GM18861 (cell line): ENCODE measurements at regions not wholly inside any gene's neighbourhood (a gene's known extent, or its start where the extent isn't known, plus 50 kb on each side); places are given as distances from the start of the nearest gene placed in this dataset.

Experiments
- ATAC-seq: cut with Tn5 transposase; IDR thresholded peaks from one replicate; pipeline ENCODE4 v1.9.1; 2021; ENCODE audit not compliant: unreplicated experiment

GRCh38 chr5:103464835-103465484 is 97.6 kb downstream of the NUDT12 start:
- ATAC-seq: no peak

GRCh38 chr5:103463261-103463660 is 99.3 kb downstream of the NUDT12 start:
- ATAC-seq: no peak

DNA sequence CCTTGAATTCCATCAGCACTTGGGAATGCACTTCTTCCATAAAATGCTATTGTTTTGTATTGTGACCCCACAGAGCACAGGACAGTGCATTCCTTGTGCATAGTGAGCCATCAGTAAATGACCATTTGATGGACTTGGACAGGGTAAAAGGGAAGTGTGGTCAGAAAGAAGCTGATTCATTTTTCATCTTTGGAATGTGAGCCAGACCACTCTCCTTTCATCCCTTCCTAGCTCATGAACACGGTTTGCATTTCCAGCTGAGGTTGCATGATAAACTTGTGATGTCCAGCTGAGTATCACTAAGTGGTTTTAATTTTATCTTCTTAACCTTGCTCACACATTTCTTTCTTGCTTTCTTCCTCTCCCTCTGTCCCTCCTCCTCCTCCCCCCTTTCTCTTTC is 101.3 kb downstream of the NUDT12 start:
- no peak for ATAC-seq

DNA sequence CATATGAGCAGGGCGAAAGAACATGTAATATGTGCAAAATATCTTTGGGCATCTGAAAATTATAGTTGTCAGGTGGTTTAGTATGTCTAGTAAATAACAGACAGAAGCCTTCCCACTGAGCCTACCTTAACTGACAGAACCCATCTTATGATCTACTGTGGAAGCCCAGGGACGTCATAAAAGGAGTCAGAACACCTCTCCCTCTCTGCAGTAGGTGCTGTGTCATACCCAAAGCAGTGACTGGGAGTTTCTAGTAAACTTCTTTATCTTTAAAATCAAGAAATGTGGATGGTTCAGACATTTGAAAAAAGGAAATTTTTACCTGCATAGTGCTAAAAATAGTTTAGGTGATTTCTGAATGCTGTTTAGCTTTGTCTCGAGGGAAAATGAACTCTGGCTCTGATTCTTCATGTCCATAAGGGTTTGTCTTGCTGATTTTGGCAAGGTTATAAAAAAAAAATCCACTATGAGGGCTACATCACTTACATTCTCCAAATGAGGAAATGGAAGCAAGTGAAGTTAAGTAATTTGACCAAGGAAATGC is 104.0 kb downstream of the NUDT12 start:
- no peak for ATAC-seq

DNA sequence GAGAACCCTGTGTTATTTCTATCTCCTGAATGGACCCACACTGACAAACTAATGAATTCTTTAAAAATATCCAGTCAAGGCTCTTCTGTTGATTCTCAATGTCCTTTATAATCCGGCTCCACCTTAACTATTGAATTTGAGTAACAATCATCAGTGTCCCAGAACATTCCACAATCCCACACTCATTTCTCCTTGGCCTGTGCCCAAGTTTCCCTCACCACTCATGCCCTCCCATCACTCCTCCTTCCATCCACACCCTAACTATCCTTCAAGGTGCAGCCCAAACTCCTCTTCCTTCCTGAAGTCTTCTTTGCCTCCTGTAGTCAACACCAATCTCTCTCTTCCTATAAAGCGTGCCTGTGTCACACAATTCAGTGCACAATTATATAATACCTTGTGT is 106.1 kb downstream of the NUDT12 start:
- no peak for ATAC-seq

GRCh38 chr5:103455796-103456195 is 106.8 kb downstream of the NUDT12 start:
- ATAC-seq: no peak

DNA sequence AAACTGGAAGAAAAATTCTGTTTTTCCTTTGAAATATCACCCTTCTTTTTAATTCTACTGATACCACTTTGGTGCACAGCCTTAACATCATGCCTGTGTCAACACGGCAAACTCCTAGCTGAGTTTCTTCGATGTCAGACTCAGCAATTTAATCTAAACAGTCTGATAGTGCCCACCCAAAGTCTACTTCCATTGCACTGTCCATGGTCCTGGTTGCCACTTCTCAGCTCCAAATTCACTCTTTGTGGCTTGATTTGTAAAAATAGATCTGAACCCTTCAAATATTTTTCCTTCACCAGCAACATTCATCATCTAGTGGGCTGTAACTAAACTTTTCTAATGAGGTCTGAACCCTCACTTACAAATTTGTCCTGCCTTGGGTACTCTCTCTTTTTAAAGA is 107.8 kb downstream of the NUDT12 start:
- ATAC-seq: no peak

GRCh38 chr5:103452666-103453065 is 109.9 kb downstream of the NUDT12 start:
- ATAC-seq: no peak

DNA sequence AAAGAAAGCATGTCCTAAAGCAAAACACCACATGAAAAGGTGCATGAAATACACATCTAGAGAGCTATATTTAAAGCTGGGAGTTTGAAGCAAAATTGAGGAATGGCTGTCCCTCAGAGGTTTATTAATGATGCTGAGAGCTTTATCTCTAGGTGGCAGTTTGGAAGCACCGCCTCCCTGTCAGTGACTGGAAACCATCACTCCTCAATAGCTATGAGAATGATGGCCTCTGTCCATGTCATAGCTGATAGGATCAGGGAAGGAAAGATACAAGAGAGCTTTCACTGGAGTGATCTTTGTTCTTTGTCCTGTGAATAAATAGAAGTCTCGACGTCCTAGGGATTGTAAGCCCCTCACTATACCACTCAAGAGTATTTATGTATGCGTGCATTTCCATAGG is 110.5 kb downstream of the NUDT12 start:
- ATAC-seq: no peak

GRCh38 chr5:103451261-103451660 is 111.3 kb downstream of the NUDT12 start:
- no peak for ATAC-seq

- ATAC-seq: no peak
These were observed 112.1 kb downstream of the NUDT12 start for GRCh38 chr5:103450333-103451061.

- no peak for ATAC-seq
These were observed 115.8 kb downstream of the NUDT12 start for GRCh38 chr5:103446813-103447212.

DNA sequence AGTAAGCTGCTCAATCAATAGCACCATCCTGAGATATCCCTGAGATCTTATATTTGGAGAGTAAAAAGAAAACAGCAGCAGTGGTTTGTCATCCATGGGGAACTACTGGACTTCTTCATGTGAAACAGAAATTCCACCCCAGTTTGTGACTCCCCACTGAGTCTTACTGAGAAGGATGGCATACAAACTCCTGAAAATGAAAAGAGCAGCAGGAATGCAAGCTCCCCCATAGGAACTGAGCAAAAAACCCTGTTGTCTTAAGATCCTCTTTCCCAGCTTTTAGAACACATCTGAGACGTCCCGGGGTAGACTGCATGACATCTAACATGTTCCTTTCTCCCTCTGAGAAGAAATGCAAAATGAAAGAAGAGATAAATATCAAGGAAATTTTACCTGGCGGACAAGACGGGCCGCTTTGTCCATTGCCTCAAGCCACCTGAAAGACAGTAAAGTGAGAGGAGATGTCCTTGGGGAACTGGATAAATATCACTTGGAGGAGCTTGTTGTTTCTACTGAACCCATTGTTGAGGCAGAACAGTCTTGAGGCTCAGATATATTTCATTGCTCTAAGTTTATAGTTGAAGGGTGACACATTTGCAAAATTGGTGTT is 117.1 kb downstream of the NUDT12 start:
- no peak for ATAC-seq

GRCh38 chr5:103444333-103445038 is 118.1 kb downstream of the NUDT12 start:
- ATAC-seq: no peak

DNA sequence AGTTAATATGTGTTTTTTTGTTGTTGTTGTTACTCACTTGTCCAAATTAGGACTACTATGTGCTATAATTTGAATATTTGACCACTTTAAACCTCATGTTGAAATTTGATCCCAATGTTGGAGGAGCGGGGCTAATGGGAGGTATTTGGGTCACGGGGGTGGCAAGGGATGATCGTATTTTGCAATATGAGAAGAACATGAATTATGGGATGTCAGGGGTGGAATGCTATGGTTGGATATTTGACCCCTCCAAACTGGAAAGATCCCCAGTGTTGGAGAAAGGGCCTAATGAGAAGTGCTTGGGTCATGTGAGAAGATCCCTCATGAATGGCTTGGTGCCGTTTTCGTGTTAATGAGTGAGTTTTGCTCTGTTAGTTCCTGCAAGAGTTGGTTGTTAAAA is 119.8 kb downstream of the NUDT12 start:
- ATAC-seq: no peak

DNA sequence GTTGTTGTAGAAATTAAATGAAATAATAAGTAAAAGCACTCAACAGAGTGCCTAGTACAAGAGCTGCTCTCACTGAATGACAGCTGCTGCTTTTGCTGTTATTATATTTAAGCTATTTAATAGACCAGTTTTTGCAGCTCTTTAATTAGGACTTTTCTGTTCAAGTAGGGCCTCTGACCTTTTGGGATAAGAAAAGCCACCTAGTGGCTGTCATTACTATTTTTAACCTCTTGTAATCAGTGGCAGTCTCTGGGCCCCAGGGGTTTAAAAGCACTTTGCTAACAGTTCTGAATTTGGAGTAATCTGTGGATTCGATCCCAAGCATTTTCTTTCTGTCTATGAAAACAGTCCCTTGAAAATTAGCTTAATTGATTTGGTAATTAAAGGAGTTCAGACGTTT is 121.1 kb downstream of the NUDT12 start:
- no peak for ATAC-seq

DNA sequence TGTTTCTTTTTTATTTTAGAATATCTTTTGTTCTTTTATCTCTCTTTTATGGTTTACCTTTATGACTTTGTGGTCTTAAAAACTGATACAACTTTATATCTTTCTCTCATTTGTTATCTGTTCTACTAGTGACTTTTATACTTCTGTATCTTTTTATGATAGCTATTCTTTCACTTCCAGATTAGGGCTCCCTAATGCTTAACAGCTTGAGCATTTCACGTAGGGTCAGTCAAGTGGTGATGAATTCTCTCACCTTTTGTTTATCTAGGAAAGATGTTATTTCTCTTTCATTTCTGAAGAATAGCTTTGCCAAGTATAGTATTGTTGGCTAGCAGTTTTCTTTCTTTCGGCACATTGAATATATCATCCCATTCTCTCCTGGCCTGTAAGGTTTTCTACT is 123.6 kb downstream of the NUDT12 start:
- ATAC-seq: no peak

- ATAC-seq: no peak
These were observed 125.9 kb downstream of the NUDT12 start for GRCh38 chr5:103436656-103437055.

DNA sequence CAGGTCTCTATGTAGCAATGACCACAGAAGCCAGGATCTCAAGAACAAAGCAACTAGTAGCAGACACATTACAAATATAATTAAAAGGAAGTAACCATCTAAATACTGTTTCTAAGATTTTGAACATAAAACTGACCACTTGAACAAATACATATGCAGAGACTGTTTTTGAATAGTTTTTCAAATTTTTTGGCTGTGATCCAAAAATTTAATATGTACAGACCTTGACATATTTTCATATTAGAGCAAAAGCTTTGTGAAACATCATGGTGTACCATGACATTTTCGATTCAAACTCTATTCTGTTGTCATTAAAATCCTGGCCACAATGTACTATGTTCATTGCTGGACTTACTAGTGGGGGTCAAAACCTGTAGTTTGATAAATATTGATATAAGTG is 126.5 kb downstream of the NUDT12 start:
- ATAC-seq: no peak

DNA sequence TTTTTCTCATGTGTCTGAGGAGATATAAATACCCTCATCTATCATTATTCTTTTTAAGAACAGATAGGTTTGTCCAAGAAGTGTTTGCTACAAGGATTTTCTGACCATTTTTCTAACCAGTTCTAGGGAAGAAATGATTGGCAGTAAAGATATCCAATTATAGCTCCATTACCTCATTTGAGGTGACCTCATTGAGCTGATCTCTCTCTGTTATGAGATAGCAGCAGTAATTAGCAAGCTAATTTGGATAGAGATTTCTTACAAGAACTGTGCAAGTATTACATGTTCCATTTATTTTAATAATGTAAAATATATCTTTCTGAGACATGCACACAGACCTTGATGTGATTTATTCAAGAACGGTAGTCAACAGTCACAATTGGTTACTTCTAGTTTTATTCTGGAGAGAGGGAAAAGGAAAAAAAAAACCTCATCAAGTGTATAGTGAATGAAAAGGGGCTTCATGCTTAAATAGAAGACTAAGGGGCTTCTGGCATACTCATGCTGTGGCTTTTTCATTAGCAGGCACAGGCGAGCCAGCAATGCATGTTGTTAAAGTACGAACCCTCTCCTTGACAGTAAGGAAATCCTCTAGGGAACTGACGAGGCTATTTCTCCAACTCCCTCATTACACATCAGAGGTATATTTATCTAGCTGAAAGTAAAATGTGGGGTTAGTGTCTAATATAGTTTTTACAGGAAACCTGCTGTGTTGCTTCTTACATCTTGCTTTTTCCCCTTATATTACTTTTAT is 127.3 kb downstream of the NUDT12 start:
- no peak for ATAC-seq

GRCh38 chr5:103434057-103434456 is 128.5 kb downstream of the NUDT12 start:
- ATAC-seq: no peak
